ENCODE measurements at regions not wholly inside any gene's neighbourhood (a gene's known extent, or its start where the extent isn't known, plus 50 kb on each side); places are given as distances from the start of the nearest gene placed in this dataset.

GRCh38 chr4:62533573-62533972, 1333.4 kb downstream of the ADGRL3 start:
- DNase-seq (ENCODE audit: low read depth, low spot score) = no peak
- no peak overlapping the region for H3K27ac ChIP-seq
- TF ChIP-seq POLR2AphosphoS5 (IDR thresholded peaks at IDR 0.05; ENCODE audit: borderline replicate concordance, low read depth, low read length) (no peak), FOXP2 (optimal IDR thresholded peaks at IDR 0.05; ENCODE audit: control extremely low read depth, extremely low read length, insufficient read depth) (no peak), EZH2 (IDR thresholded peaks at IDR 0.05) (no peak)
- H3K36me3 ChIP-seq (ENCODE audit: insufficient read depth, low read length) = no peaks in the 10 kb centered on the region
- no peaks in the 10 kb centered on the region for H3K9me3 ChIP-seq (ENCODE audit: low read depth, low read length)
- H3K9ac ChIP-seq (ENCODE audit: insufficient read length) = no peak overlapping the region
- no peak overlapping the region for H3K4me3 ChIP-seq

GRCh38 chr4:62531731-62532130, 1331.6 kb downstream of the ADGRL3 start:
- Histone ChIP-seq H3K9me3 (ENCODE audit: low read depth, low read length) (no peaks in the 10 kb centered on the region), H3K9ac (ENCODE audit: insufficient read length) (no peak overlapping the region), H3K36me3 (ENCODE audit: insufficient read depth, low read length) (no peaks in the 10 kb centered on the region), H3K4me3 (no peak overlapping the region), H3K27ac (no peak overlapping the region)
- no peak for TF ChIP-seq POLR2AphosphoS5 (IDR thresholded peaks at IDR 0.05; ENCODE audit: borderline replicate concordance, low read depth, low read length)
- DNase-seq (ENCODE audit: low read depth, low spot score) = no peak

GRCh38 chr4:62531264-62531663, 1331.1 kb downstream of the ADGRL3 start:
- Histone ChIP-seq H3K9ac (ENCODE audit: insufficient read length) (no peak overlapping the region), H3K9me3 (ENCODE audit: low read depth, low read length) (no peaks in the 10 kb centered on the region), H3K27ac (no peak overlapping the region), H3K4me3 (no peak overlapping the region), H3K36me3 (ENCODE audit: insufficient read depth, low read length) (no peaks in the 10 kb centered on the region)
- DNase-seq (ENCODE audit: low read depth, low spot score) = no peak
- TF ChIP-seq EZH2 (IDR thresholded peaks at IDR 0.05) = no peak
- TF ChIP-seq FOXP2 (optimal IDR thresholded peaks at IDR 0.05; ENCODE audit: control extremely low read depth, extremely low read length, insufficient read depth) = no peak
- no peak for TF ChIP-seq POLR2AphosphoS5 (IDR thresholded peaks at IDR 0.05; ENCODE audit: borderline replicate concordance, low read depth, low read length)

DNA sequence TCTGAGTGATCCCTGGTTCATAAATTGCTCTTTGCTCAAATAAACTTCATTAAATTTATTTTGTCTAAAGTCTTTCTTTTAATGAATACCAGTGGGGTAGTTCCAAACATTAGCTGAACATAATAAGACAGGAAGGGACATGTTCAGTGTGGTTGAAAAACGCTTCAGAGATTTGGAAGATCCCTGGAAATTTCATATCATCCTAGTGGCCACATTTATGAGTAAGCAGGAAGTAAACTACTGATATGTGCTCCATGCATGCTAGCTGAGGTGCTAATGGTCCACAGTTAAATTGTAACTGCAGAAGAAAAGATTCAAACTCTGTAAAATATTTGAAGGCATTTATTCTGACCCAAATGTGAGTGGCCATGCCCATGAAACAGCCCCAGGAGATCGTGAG, 1328.7 kb downstream of the ADGRL3 start:
- H3K4me3 ChIP-seq = no peak overlapping the region
- no peak for DNase-seq (ENCODE audit: low read depth, low spot score)

DNA sequence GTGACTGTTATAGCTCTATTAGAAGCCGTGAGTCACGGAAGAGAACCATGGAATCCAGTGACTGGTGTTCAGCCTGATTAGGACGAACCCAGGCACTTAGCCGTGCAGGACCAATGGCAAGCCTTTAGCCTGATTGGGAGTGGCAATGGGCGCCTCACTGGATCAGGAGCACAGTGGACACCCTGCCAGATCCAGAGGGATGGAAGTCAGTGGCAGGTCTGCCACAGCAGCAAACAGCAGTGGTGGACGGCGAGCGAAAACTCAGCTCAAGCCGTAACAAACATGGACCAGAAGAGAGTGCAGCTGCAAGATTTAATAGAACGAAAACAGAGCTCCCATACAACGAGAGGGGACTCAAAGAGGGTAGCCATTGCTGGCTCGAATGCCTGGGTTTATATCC, 1326.5 kb downstream of the ADGRL3 start:
- TF ChIP-seq EZH2 (IDR thresholded peaks at IDR 0.05) = no peak
- Histone ChIP-seq H3K9ac (ENCODE audit: insufficient read length) (no peak overlapping the region), H3K27ac (no peak overlapping the region), H3K4me3 (no peak overlapping the region), H3K36me3 (ENCODE audit: insufficient read depth, low read length) (no peaks in the 10 kb centered on the region), H3K9me3 (ENCODE audit: low read depth, low read length) (no peaks in the 10 kb centered on the region)
- no peak for DNase-seq (ENCODE audit: low read depth, low spot score)

More for the DNA sequence above, 1328.7 kb downstream of the ADGRL3 start:
- Histone ChIP-seq H3K27ac (no peak overlapping the region), H3K36me3 (ENCODE audit: insufficient read depth, low read length) (no peaks in the 10 kb centered on the region), H3K9ac (ENCODE audit: insufficient read length) (no peak overlapping the region), H3K9me3 (ENCODE audit: low read depth, low read length) (no peaks in the 10 kb centered on the region)
- TF ChIP-seq FOXP2 (optimal IDR thresholded peaks at IDR 0.05; ENCODE audit: control extremely low read depth, extremely low read length, insufficient read depth) = no peak
- no peak for TF ChIP-seq POLR2AphosphoS5 (IDR thresholded peaks at IDR 0.05; ENCODE audit: borderline replicate concordance, low read depth, low read length)
- TF ChIP-seq EZH2 (IDR thresholded peaks at IDR 0.05) = no peak

- Histone ChIP-seq H3K4me3 (no peak overlapping the region), H3K9ac (ENCODE audit: insufficient read length) (no peak overlapping the region), H3K36me3 (ENCODE audit: insufficient read depth, low read length) (no peaks in the 10 kb centered on the region), H3K27ac (no peak overlapping the region), H3K9me3 (ENCODE audit: low read depth, low read length) (no peaks in the 10 kb centered on the region)
- TF ChIP-seq EZH2 (IDR thresholded peaks at IDR 0.05) = no peak
- TF ChIP-seq FOXP2 (optimal IDR thresholded peaks at IDR 0.05; ENCODE audit: control extremely low read depth, extremely low read length, insufficient read depth) = no peak
- no peak for TF ChIP-seq POLR2AphosphoS5 (IDR thresholded peaks at IDR 0.05; ENCODE audit: borderline replicate concordance, low read depth, low read length)
- no peak for DNase-seq (ENCODE audit: low read depth, low spot score)
These were observed 1323.1 kb downstream of the ADGRL3 start for GRCh38 chr4:62523256-62523655.

DNA sequence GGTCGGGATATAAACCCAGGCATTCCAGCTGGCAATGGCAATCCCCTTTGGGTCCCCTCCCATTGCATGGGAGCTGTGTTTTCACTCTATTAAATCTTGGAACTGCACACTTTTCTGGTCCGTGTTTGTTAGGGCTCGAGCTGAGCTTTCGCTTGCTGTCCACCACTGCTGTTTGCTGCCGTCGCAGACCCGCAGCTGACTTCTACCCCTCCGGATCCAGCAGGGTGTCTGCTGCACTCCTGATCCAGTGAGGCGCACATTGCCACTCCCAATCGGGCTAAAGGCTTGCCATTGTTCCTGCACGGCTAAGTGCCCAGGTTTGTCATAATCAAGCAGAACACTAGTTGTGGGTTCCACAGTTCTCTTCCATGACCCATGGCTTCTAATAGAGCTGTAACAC, 1322.1 kb downstream of the ADGRL3 start:
- TF ChIP-seq FOXP2 (optimal IDR thresholded peaks at IDR 0.05; ENCODE audit: control extremely low read depth, extremely low read length, insufficient read depth) = no peak
- TF ChIP-seq EZH2 (IDR thresholded peaks at IDR 0.05) = no peak
- H3K9ac ChIP-seq (ENCODE audit: insufficient read length) = no peak overlapping the region
- H3K27ac ChIP-seq = no peak overlapping the region
- DNase-seq (ENCODE audit: low read depth, low spot score) = no peak
- H3K36me3 ChIP-seq (ENCODE audit: insufficient read depth, low read length) = no peaks in the 10 kb centered on the region
- no peak overlapping the region for H3K4me3 ChIP-seq
- H3K9me3 ChIP-seq (ENCODE audit: low read depth, low read length) = no peaks in the 10 kb centered on the region

- Histone ChIP-seq H3K27ac (no peak overlapping the region), H3K36me3 (ENCODE audit: insufficient read depth, low read length) (no peaks in the 10 kb centered on the region)
- TF ChIP-seq POLR2AphosphoS5 (IDR thresholded peaks at IDR 0.05; ENCODE audit: borderline replicate concordance, low read depth, low read length) (no peak), EZH2 (IDR thresholded peaks at IDR 0.05) (no peak), FOXP2 (optimal IDR thresholded peaks at IDR 0.05; ENCODE audit: control extremely low read depth, extremely low read length, insufficient read depth) (no peak)
These were observed 1317.6 kb downstream of the ADGRL3 start for GRCh38 chr4:62517716-62518115.

GRCh38 chr4:62513306-62513705, 1313.2 kb downstream of the ADGRL3 start:
- H3K4me3 ChIP-seq = no peak overlapping the region
- no peaks in the 10 kb centered on the region for H3K9me3 ChIP-seq (ENCODE audit: low read depth, low read length)
- TF ChIP-seq FOXP2 (optimal IDR thresholded peaks at IDR 0.05; ENCODE audit: control extremely low read depth, extremely low read length, insufficient read depth) (no peak), EZH2 (IDR thresholded peaks at IDR 0.05) (no peak), POLR2AphosphoS5 (IDR thresholded peaks at IDR 0.05; ENCODE audit: borderline replicate concordance, low read depth, low read length) (no peak)
- H3K36me3 ChIP-seq (ENCODE audit: insufficient read depth, low read length) = no peaks in the 10 kb centered on the region
- no peak overlapping the region for H3K9ac ChIP-seq (ENCODE audit: insufficient read length)
- H3K27ac ChIP-seq = no peak overlapping the region
- DNase-seq (ENCODE audit: low read depth, low spot score) = no peak

More at GRCh38 chr4:62517716-62518115, 1317.6 kb downstream of the ADGRL3 start:
- Histone ChIP-seq H3K4me3 (no peak overlapping the region), H3K9me3 (ENCODE audit: low read depth, low read length) (no peaks in the 10 kb centered on the region), H3K9ac (ENCODE audit: insufficient read length) (no peak overlapping the region)
- DNase-seq (ENCODE audit: low read depth, low spot score) = no peak

Measured in SK-N-MC (cell line).